GM23338 (cell line): ENCODE measurements at regions not wholly inside any gene's neighbourhood (a gene's known extent, or its start where the extent isn't known, plus 50 kb on each side); places are given as distances from the start of the nearest gene placed in this dataset.

Experiments used
- ATAC-seq: fragments of 200-7000 bp; cut with Tn5 transposase; 3 replicates; pipeline ENCODE4 v1.9.1; 2020
- DNase-seq: peaks from one replicate; pipeline ENCODE4 v3.0.0-alpha.2; 2015; ENCODE audit warnings: low spot score
- H2AFZ ChIP-seq: fragments of 200-600 bp; sonication (generic); 2 replicates; pipeline ENCODE4 v1.8.0; 2016; ENCODE audit warnings: antibody characterized with exemption, mild to moderate bottlenecking, moderate library complexity
- H3F3A ChIP-seq: fragments of 200-600 bp; sonication (generic); replicated peaks from 2 replicates; pipeline ENCODE4 v1.8.0; 2017; ENCODE audit warnings: antibody characterized with exemption, mixed run types, low read depth
- H3K27ac ChIP-seq: fragments of 200-600 bp; sonication (generic); 2 replicates; pipeline ENCODE4 v1.6.1; 2016; ENCODE audit warnings: low read depth
- H3K27me3 ChIP-seq: fragments of 200-600 bp; sonication (generic); 2 replicates; pipeline ENCODE4 v1.8.0; 2016; ENCODE audit warnings: mild to moderate bottlenecking, mixed run types, moderate library complexity; ENCODE audit not compliant: insufficient read depth
- H3K36me3 ChIP-seq: fragments of 200-600 bp; sonication (generic); 2 replicates; pipeline ENCODE4 v1.8.0; 2016; ENCODE audit warnings: mild to moderate bottlenecking; ENCODE audit not compliant: insufficient read depth
- H3K4me1 ChIP-seq: fragments of 200-600 bp; sonication (generic); 2 replicates; pipeline ENCODE4 v1.8.0; 2016; ENCODE audit warnings: mild to moderate bottlenecking, moderate library complexity; ENCODE audit not compliant: insufficient read depth
- H3K4me2 ChIP-seq: fragments of 200-600 bp; sonication (generic); 2 replicates; pipeline ENCODE4 v1.7.1; 2017; ENCODE audit warnings: mixed run types
- H3K4me3 ChIP-seq: fragments of 200-600 bp; sonication (generic); 2 replicates; pipeline ENCODE4 v1.6.1; 2016; ENCODE audit warnings: mixed run types
- H3K79me2 ChIP-seq: fragments of 200-600 bp; sonication (generic); replicated peaks from 2 replicates; pipeline ENCODE4 v1.8.0; 2017; ENCODE audit warnings: mild to moderate bottlenecking; ENCODE audit not compliant: insufficient read depth
- H3K9me2 ChIP-seq: fragments of 200-600 bp; sonication (generic); 2 replicates; pipeline ENCODE4 v1.8.0; 2017; ENCODE audit not compliant: insufficient read depth
- H4K20me1 ChIP-seq: fragments of 200-600 bp; sonication (generic); replicated peaks from 2 replicates; pipeline ENCODE4 v1.8.0; 2017; ENCODE audit warnings: mild to moderate bottlenecking; ENCODE audit not compliant: insufficient read depth
- H3K27ac Mint-ChIP-seq: 2 replicates; pipeline ENCODE4 v1.8.0; 2020; ENCODE audit warnings: inconsistent platforms, mild to moderate bottlenecking, moderate library complexity, mixed read lengths
- H3K27me3 Mint-ChIP-seq: 3 replicates; pipeline ENCODE4 v1.8.0; 2022; ENCODE audit warnings: low read depth, mild to moderate bottlenecking, moderate library complexity, mixed read lengths, inconsistent platforms; ENCODE audit not compliant: insufficient read depth, poor library complexity
- H3K36me3 Mint-ChIP-seq: 3 replicates; pipeline ENCODE4 v1.8.0; 2021; ENCODE audit warnings: low read depth, mild to moderate bottlenecking, inconsistent platforms, moderate library complexity, mixed read lengths
- H3K4me1 Mint-ChIP-seq: 3 replicates; pipeline ENCODE4 v1.8.0; 2020; ENCODE audit warnings: mild to moderate bottlenecking, inconsistent platforms, mixed read lengths
- H3K4me3 Mint-ChIP-seq: 3 replicates; pipeline ENCODE4 v1.8.0; 2021; ENCODE audit warnings: moderate library complexity, mild to moderate bottlenecking, inconsistent platforms, mixed read lengths
- H3K9me3 Mint-ChIP-seq: 3 replicates; pipeline ENCODE4 v1.8.0; 2020; ENCODE audit warnings: moderate library complexity, mild to moderate bottlenecking, inconsistent platforms, mixed read lengths
- CTCF ChIP-seq, 2 experiments: fragments of 200-600 bp in 1 of 2; sonication (generic) in 1 of 2; conservative IDR thresholded peaks; 2 replicates each; pipeline versions ENCODE4 v1.5.1 to v1.6.1; 2016 to 2017; ENCODE audit warnings: antibody characterized with exemption in 2 of 2, low read depth in 2 of 2, mild to moderate bottlenecking in 2 of 2, moderate library complexity in 1 of 2
- ETS1 ChIP-seq: IDR thresholded peaks from 2 replicates; pipeline ENCODE4 v1.6.1; 2016; ENCODE audit warnings: antibody characterized with exemption
- EZH2 ChIP-seq: fragments of 200-600 bp; sonication (generic); IDR thresholded peaks from one replicate; pipeline ENCODE4 v1.8.0; 2017; ENCODE audit warnings: antibody characterized with exemption, mild to moderate bottlenecking, low read depth; ENCODE audit not compliant: unreplicated experiment
- EZH2phosphoT487 ChIP-seq: fragments of 200-600 bp; sonication (generic); IDR thresholded peaks from one replicate; pipeline ENCODE4 v1.8.1; 2018; ENCODE audit warnings: antibody characterized with exemption; ENCODE audit not compliant: unreplicated experiment
- JUNB ChIP-seq: IDR thresholded peaks from one replicate; pipeline ENCODE4 v1.6.1; 2016; ENCODE audit warnings: antibody characterized with exemption; ENCODE audit not compliant: unreplicated experiment
- POLR2AphosphoS5 ChIP-seq: IDR thresholded peaks from 2 replicates; pipeline ENCODE4 v1.6.1; 2016; ENCODE audit warnings: antibody characterized with exemption, low read depth
- REST ChIP-seq: IDR thresholded peaks from one replicate; pipeline ENCODE4 v1.6.1; 2018; ENCODE audit warnings: antibody characterized with exemption; ENCODE audit not compliant: unreplicated experiment
- ZNF331 ChIP-seq: fragments of 250-450 bp; sonication (Bioruptor Pico); IDR thresholded peaks from 2 replicates; pipeline ENCODE4 v1.5.0; 2020; ENCODE audit warnings: low read depth, mild to moderate bottlenecking, moderate library complexity
- ZNF462 ChIP-seq: fragments of 250-450 bp; sonication (Bioruptor Pico); IDR thresholded peaks from 2 replicates; pipeline ENCODE4 v1.5.0; 2020; ENCODE audit warnings: mild to moderate bottlenecking, moderate library complexity

- Histone ChIP-seq H3K79me2 (no peaks in the 10 kb centered on the region), H2AFZ (no peak overlapping the region), H3K9me2 (no peaks in the 10 kb centered on the region), H3K4me3 (no peak overlapping the region), H3F3A (no peaks in the 10 kb centered on the region), H4K20me1 (no peaks in the 10 kb centered on the region), H3K27me3 (no peaks in the 10 kb centered on the region), H3K4me2 (no peak overlapping the region), H3K36me3 (no peaks in the 10 kb centered on the region), H3K4me1 (no peaks in the 10 kb centered on the region), H3K27ac (no peak overlapping the region)
- Mint-ChIP-seq H3K36me3 (no peaks in the 10 kb centered on the region), H3K4me1 (no peaks in the 10 kb centered on the region), H3K9me3 (no peaks in the 10 kb centered on the region), H3K4me3 (no peak overlapping the region), H3K27ac (no peak overlapping the region), H3K27me3 (no peaks in the 10 kb centered on the region)
- ATAC-seq (no peak), DNase-seq (no peak)
- TF ChIP-seq EZH2phosphoT487, result no peak
- TF ChIP-seq POLR2AphosphoS5, result no peak
- TF ChIP-seq ZNF331 (CRISPR knock-in tag), result no peak
- TF ChIP-seq JUNB, result no peak
- TF ChIP-seq CTCF (conservative IDR thresholded peaks at IDR 0.05; ENCODE audit: low read depth in 2 of 2), result no peak
- no peak for TF ChIP-seq ZNF462 (CRISPR knock-in tag)
- TF ChIP-seq ETS1, result no peak
- TF ChIP-seq EZH2, result no peak
- TF ChIP-seq REST, result no peak
Observed at GRCh38 chr5:26031481-26031880, 1006.9 kb downstream of the CDH9 start.
